AG04450 (cell line): ENCODE measurements at regions not wholly inside any gene's neighbourhood (a gene's known extent, or its start where the extent isn't known, plus 50 kb on each side); places are given as distances from the start of the nearest gene placed in this dataset. TPM values are rescaled to one million over a fixed set of nuclear protein-coding genes. Genes with fewer than 3 reads are reported as not detected.

Experiments used
- CTCF ChIA-PET: fragments of 300-600, 350-600 bp; formaldehyde crosslinking; extraction: SDS; loops from one replicate; lab custom pipeline; 2022; ENCODE audit warnings: antibody characterized with exemption, inconsistent platforms; lab: Charles Lee
- POLR2A ChIA-PET: fragments of 350-600 bp; formaldehyde crosslinking; extraction: SDS; loops from one replicate; lab custom pipeline; 2021; ENCODE audit warnings: antibody characterized with exemption, inconsistent platforms; lab: Yijun Ruan, JAX
- DNase-seq: peaks from one replicate; pipeline ENCODE4 v3.0.0-alpha.2; 2011; ENCODE audit warnings: low read depth, low spot score
- H3K27ac ChIP-seq: one replicate; pipeline ENCODE4 v1.5.1; 2012; ENCODE audit warnings: low read depth, low read length, control low read depth
- H3K27me3 ChIP-seq: one replicate; pipeline ENCODE4 v1.6.0; 2012; ENCODE audit warnings: low read length; ENCODE audit not compliant: control insufficient read depth, insufficient read depth
- H3K4me3 ChIP-seq: 2 replicates; pipeline ENCODE4 v1.5.1; 2011; ENCODE audit warnings: mild to moderate bottlenecking, low read depth, low read length, control low read depth
- H3K9me3 ChIP-seq: 2 replicates; pipeline ENCODE4 v1.5.1; 2012; ENCODE audit warnings: low read length; ENCODE audit not compliant: control insufficient read depth, insufficient read depth
- CTCF ChIP-seq: IDR thresholded peaks from 2 replicates; pipeline ENCODE4 v1.5.1; 2011; ENCODE audit warnings: low read depth, low read length, control low read depth, inconsistent platforms
- small RNA-seq: library from RNA; depleted of rRNA; stranded (forward); fragments of <200 nt; gene quantifications from one replicate; pipeline ENCODE3, GENCODE V24; 2012; ENCODE audit warnings: low read depth; ENCODE audit not compliant: insufficient read length

GRCh38 chr4:124594945-124595344, 117.6 kb downstream of the ANKRD50 start:
- no peaks in the 10 kb centered on the region for H3K27me3 ChIP-seq
- no peak for TF ChIP-seq CTCF
- POLR2A ChIA-PET: no interaction called here
- H3K9me3 ChIP-seq: no peaks in the 10 kb centered on the region
- no peak overlapping the region for H3K27ac ChIP-seq
- DNase-seq: no peak
- CTCF ChIA-PET: interaction anchor here (0.7 kb wide), 1 partner anchor 639 kb away, joined by 4 read pairs; no protein-coding TSS in a partner anchor
- H3K4me3 ChIP-seq: no peak overlapping the region

GRCh38 chr4:124596816-124597215, 115.7 kb downstream of the ANKRD50 start:
- Histone ChIP-seq H3K27me3 (no peaks in the 10 kb centered on the region), H3K4me3 (no peak overlapping the region), H3K27ac (no peak overlapping the region), H3K9me3 (no peaks in the 10 kb centered on the region)
- ChIA-PET CTCF (no interaction called here), POLR2A (no interaction called here)
- TF ChIP-seq CTCF: no peak
- no peak for DNase-seq

- ChIA-PET POLR2A (no interaction called here), CTCF (no interaction called here)
- TF ChIP-seq CTCF: no peak
- Histone ChIP-seq H3K27me3 (no peaks in the 10 kb centered on the region), H3K27ac (no peak overlapping the region), H3K9me3 (no peaks in the 10 kb centered on the region), H3K4me3 (no peak overlapping the region)
- DNase-seq: no peak
Measured at GRCh38 chr4:124610211-124610610, 102.3 kb downstream of the ANKRD50 start.

Small RNAs in the stretch of these regions (small RNA-seq; reads per million reads assigned to genes)
- gene AC093767.1: not detected
